ENCODE measurements at regions not wholly inside any gene's neighbourhood (a gene's known extent, or its start where the extent isn't known, plus 50 kb on each side); places are given as distances from the start of the nearest gene placed in this dataset.
"Not testable (repeated sequence)": the region's sequence is repeated elsewhere in the genome, so short reads cannot be mapped to it uniquely, and the experiment has no call there.

DNA sequence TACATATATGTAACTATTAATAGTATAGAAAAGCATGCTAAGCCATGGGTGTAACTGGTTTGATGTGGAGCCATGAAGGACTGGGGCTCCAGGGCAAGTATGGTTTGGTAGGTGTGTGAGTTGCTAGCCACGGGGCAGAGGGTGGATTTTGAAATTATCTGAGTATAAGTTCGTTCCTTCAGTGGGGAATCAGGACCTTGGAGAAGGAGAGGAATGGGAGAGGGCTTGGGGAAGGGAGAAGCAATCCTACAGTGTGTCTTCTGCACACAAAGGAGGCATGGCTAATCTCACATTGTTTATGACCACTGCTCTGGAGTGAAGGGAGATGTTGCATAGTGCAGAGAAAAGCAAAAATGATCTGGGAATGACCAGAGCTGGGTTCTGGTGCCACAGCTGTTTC is 127.8 kb upstream of the CADM1 start:
- DNase-seq = no peak

DNA sequence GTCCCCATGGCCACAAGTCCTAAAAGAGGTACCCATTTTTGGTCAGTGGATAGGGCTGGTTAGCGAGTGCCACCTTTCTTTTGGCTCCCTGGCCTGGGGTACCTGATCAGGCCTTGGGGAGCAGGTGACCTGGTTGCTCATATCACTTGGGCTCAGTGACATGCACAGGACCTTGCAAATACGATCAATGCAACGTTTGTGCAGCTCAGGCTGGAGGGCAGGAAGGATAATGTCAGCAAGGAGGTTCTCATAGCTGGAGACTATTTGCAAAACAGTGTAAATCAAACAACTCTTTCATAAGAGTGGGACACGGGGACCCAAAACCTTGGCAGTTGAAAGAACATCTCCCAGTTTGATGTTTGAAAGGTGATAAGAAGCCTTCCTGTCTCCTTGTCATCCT is 127.4 kb upstream of the CADM1 start:
- no peak for DNase-seq

- DNase-seq = no peak
Measured at GRCh38 chr11:115630214-115630613, 126.0 kb upstream of the CADM1 start.

GRCh38 chr11:115629456-115630015 is 125.3 kb upstream of the CADM1 start:
- no peak for DNase-seq

DNA sequence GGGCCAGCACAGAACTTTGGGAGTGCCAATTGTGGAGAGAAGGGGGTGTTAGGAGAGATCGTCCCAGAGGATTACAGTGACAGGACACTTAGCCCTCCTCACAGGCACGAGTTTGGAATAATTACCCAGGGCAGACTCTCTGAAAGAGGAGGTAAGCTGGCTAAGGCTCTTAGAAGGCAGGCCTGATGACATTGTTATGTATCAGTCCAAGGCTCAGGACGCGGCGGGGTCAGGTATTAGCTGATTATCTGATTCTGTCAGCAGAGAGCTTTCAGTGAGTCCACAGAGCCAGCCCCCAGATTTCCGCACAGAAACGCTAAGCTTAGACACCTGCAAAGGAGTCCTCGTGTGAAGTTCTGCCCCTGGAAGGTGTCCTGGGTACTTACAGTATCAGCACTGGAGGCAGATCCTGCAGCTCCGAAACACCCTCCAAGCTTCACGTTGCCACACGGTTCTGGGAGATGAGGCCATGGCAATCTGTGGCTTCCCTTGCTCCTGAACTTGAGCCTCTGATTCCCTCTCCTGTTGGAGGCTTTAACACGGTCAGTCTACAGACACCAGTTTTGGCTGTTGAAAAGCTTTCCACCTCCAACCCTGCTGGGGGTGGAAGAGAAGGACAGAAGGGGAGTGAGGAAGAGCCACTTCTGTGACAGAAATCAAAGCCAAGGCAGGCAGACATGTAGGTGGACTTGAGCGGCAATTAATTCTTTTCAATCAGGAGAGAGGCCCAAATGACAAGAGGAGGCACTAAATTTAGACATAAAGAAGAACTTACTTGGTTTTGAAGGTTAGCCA is 123.6 kb upstream of the CADM1 start:
- no peak for DNase-seq

GRCh38 chr11:115627071-115627470 is 122.9 kb upstream of the CADM1 start:
- DNase-seq = no peak

- DNase-seq = no peak
Measured at GRCh38 chr11:115626414-115626813, 122.2 kb upstream of the CADM1 start.

- DNase-seq = no peak
Measured at GRCh38 chr11:115625502-115625901, 121.3 kb upstream of the CADM1 start.

DNA sequence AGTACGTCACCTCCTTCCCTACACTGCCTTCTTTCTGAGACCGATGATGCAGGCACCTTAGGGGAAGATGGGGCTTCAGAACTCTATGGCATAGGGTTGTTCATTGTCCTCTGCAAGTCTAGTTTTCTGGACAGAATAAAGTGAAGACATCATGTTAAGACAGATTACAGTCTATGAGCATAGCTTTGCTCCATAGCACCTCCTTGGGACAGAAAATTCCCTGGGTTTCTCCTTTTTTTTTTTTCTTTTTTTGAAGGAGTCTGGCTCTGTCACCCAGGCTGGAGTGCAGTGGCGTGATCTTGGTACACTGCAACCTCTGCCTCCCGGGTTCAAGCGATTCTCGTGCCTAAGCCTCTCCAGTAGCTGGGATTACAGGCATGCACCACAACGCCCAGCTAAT is 119.8 kb upstream of the CADM1 start:
- no peak for DNase-seq

GRCh38 chr11:115623021-115623451 is 118.8 kb upstream of the CADM1 start:
- peak; percentile 88 for DNase-seq

- DNase-seq = peak; percentile 2
Measured at GRCh38 chr11:115618428-115618827, 114.2 kb upstream of the CADM1 start.

- no peak for DNase-seq
Measured at GRCh38 chr11:115617767-115618166, 113.6 kb upstream of the CADM1 start.

GRCh38 chr11:115616971-115617370 is 112.8 kb upstream of the CADM1 start:
- DNase-seq = peak; percentile 85

DNA sequence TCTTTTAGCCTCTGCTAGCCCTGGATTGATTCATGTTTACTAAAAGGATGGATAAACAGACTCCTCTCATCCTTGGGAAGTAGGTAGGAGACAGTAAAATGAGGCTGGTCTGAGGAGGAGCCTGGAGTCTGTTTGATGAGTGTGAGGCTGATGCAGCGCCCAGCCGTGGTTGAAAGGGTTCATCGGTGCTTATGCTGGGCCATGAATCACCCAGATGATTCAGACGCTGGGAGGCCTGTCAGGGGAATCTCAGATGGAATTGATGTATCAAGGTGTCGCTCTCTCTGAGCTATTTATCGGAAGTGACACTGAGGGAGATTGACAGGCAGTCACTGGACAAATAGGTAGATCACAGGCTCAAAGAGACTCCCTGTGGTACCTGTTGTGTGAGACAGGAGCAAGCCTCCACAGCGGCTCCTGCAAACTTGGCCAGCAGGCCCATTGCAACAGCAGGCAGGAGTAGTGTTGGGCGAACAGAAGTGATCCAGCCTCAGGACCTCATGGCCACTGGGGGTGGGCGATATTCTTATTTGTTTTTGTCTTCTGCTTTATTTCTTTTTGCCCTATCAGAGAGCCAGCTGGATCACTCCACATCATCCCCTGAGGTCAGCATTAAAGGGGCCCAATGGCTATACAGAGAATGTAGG is 109.9 kb upstream of the CADM1 start:
- DNase-seq = peak; percentile 54

GRCh38 chr11:115613004-115613403 is 108.8 kb upstream of the CADM1 start:
- DNase-seq = no peak

GRCh38 chr11:115612046-115612730 is 108.0 kb upstream of the CADM1 start:
- DNase-seq = no peak

- no peak for DNase-seq
Measured at GRCh38 chr11:115611343-115611742, 107.1 kb upstream of the CADM1 start.

DNA sequence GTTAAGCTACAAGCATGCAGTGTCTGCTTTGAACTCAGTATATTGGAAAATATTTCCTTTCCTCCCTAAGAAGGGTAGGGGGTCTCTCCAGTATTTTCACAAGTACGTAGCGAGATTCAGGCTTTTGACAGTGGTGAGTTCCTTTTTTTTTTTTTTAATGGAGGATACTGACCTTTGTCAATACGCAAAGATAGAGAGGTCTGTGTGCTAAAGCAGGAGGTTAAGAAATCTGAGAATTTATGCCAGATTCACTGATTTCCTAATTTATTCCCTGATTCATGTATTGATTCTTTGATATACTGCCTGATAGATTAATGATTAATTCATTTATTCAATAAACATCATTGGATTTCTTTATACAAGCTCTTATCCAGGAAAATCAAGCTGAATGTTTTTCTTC is 106.7 kb upstream of the CADM1 start:
- no peak for DNase-seq

DNA sequence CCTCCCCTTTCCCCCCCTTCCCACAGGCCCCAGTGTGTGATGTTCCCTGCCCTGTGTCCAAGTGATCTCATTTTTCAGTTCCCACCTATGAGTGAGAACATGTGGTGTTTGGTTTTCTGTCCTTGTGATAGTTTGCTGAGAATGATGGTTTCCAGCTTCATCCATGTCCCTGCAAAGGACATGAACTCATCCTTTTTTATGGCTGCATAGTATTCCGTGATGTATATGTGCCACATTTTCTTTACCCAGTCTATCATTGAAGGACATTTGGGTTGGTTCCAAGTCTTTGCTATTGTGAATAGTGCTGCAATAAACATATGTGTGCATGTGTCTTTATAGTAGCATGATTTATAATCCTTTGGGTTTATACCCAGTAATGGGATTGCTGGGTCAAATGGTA is 106.0 kb upstream of the CADM1 start:
- not testable (repeated sequence) for DNase-seq

DNA sequence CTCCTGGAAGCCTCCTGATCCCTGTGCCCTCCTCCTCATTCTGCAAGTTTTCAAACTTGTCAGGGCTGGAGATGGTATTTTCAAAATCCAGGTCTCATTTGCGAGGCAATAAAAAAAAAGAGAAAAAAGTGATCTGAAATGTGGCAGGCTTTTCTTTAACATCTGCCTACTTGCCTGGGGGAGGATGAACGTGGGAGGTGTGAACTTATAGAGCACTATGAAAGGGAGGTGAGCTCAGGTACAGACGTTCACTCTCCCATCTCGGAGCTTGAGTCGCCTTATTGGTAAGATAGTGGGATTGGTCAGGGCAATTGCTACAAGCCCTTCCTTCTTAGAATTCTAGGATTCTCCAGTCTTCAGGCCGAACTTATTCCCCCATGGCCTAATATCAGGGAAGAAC is 104.8 kb upstream of the CADM1 start:
- DNase-seq = no peak

DNA sequence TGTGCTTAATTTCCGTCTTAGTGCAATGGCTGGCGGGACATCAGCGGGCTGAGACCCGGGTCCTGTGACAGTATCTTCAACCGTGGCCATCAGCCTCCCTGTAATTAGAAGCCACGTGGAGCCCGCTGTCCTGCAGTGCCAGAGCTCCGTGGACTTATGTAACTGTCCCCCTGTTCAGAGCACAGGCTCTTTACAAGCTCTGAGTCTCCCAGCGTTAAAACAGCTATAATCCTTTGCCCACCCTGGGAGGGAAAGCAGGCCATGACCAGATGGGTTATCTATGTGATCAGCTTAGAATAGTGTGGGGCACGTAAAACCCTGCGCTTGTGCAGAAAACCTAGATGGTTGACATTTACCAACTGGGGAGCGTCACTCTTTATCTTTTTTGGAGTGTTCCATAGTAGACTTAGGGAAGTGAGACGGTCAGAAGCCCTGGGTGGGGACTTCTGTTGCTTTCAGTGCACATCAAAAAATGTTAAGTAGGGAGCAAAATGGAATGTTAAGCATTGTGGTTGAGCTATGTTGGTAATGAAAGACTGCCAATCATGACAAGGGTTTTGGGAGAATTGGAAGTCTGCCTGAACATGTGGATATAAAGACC is 103.5 kb upstream of the CADM1 start:
- DNase-seq = no peak

GRCh38 chr11:115606498-115607220 is 102.4 kb upstream of the CADM1 start:
- DNase-seq = no peak

All from EL (cell line).